Islet precursor cell (in vitro differentiated cells): ENCODE measurements at regions not wholly inside any gene's neighbourhood (a gene's known extent, or its start where the extent isn't known, plus 50 kb on each side); places are given as distances from the start of the nearest gene placed in this dataset.
"Not testable (repeated sequence)": the region's sequence is repeated elsewhere in the genome, so short reads cannot be mapped to it uniquely, and the experiment has no call there.

Source experiments
- DNase-seq: peaks from one replicate; pipeline ENCODE4 v3.0.0-alpha.2; 2018

GRCh38 chr14:70269582-70269981, 80.8 kb upstream of the SLC8A3 start:
- no peak for DNase-seq

GRCh38 chr14:70268760-70269159, 80.0 kb upstream of the SLC8A3 start:
- no peak for DNase-seq

- no peak for DNase-seq
These were observed 77.4 kb upstream of the SLC8A3 start for GRCh38 chr14:70266157-70266556.

GRCh38 chr14:70265422-70265821, 76.7 kb upstream of the SLC8A3 start:
- DNase-seq, result no peak

- no peak for DNase-seq
These were observed 70.7 kb upstream of the SLC8A3 start for GRCh38 chr14:70259420-70259819.

GRCh38 chr14:70257526-70257925, 68.8 kb upstream of the SLC8A3 start:
- peak; percentile 63 for DNase-seq

GRCh38 chr14:70256601-70257000, 67.8 kb upstream of the SLC8A3 start:
- DNase-seq, result no peak

GRCh38 chr14:70255071-70256057, 66.6 kb upstream of the SLC8A3 start:
- peak; percentile 84 for DNase-seq

GRCh38 chr14:70254476-70254961, 65.8 kb upstream of the SLC8A3 start:
- peak; percentile 83 for DNase-seq

- DNase-seq, result not testable (repeated sequence)
These were observed 64.8 kb upstream of the SLC8A3 start for GRCh38 chr14:70253547-70253946.

GRCh38 chr14:70245026-70245425, 56.3 kb upstream of the SLC8A3 start:
- no peak for DNase-seq

GRCh38 chr14:70239802-70240201, 51.1 kb upstream of the SLC8A3 start:
- DNase-seq, result no peak

GRCh38 chr14:70238635-70239034, 49.9 kb upstream of the SLC8A3 start:
- not testable (repeated sequence) for DNase-seq
